GM23338 (cell line): ENCODE measurements at regions not wholly inside any gene's neighbourhood (a gene's known extent, or its start where the extent isn't known, plus 50 kb on each side); places are given as distances from the start of the nearest gene placed in this dataset.

ENCODE experiments used
- ATAC-seq: fragments of 200-7000 bp; cut with Tn5 transposase; 3 replicates; pipeline ENCODE4 v1.9.1; 2020
- DNase-seq: peaks from one replicate; pipeline ENCODE4 v3.0.0-alpha.2; 2015; ENCODE audit warnings: low spot score
- H2AFZ ChIP-seq: fragments of 200-600 bp; sonication (generic); 2 replicates; pipeline ENCODE4 v1.8.0; 2016; ENCODE audit warnings: antibody characterized with exemption, mild to moderate bottlenecking, moderate library complexity
- H3F3A ChIP-seq: fragments of 200-600 bp; sonication (generic); replicated peaks from 2 replicates; pipeline ENCODE4 v1.8.0; 2017; ENCODE audit warnings: antibody characterized with exemption, mixed run types, low read depth
- H3K27ac ChIP-seq: fragments of 200-600 bp; sonication (generic); 2 replicates; pipeline ENCODE4 v1.6.1; 2016; ENCODE audit warnings: low read depth
- H3K27me3 ChIP-seq: fragments of 200-600 bp; sonication (generic); 2 replicates; pipeline ENCODE4 v1.8.0; 2016; ENCODE audit warnings: mild to moderate bottlenecking, mixed run types, moderate library complexity; ENCODE audit not compliant: insufficient read depth
- H3K36me3 ChIP-seq: fragments of 200-600 bp; sonication (generic); 2 replicates; pipeline ENCODE4 v1.8.0; 2016; ENCODE audit warnings: mild to moderate bottlenecking; ENCODE audit not compliant: insufficient read depth
- H3K4me1 ChIP-seq: fragments of 200-600 bp; sonication (generic); 2 replicates; pipeline ENCODE4 v1.8.0; 2016; ENCODE audit warnings: mild to moderate bottlenecking, moderate library complexity; ENCODE audit not compliant: insufficient read depth
- H3K4me2 ChIP-seq: fragments of 200-600 bp; sonication (generic); 2 replicates; pipeline ENCODE4 v1.7.1; 2017; ENCODE audit warnings: mixed run types
- H3K4me3 ChIP-seq: fragments of 200-600 bp; sonication (generic); 2 replicates; pipeline ENCODE4 v1.6.1; 2016; ENCODE audit warnings: mixed run types
- H3K79me2 ChIP-seq: fragments of 200-600 bp; sonication (generic); replicated peaks from 2 replicates; pipeline ENCODE4 v1.8.0; 2017; ENCODE audit warnings: mild to moderate bottlenecking; ENCODE audit not compliant: insufficient read depth
- H3K9me2 ChIP-seq: fragments of 200-600 bp; sonication (generic); 2 replicates; pipeline ENCODE4 v1.8.0; 2017; ENCODE audit not compliant: insufficient read depth
- H4K20me1 ChIP-seq: fragments of 200-600 bp; sonication (generic); replicated peaks from 2 replicates; pipeline ENCODE4 v1.8.0; 2017; ENCODE audit warnings: mild to moderate bottlenecking; ENCODE audit not compliant: insufficient read depth
- H3K27ac Mint-ChIP-seq: 2 replicates; pipeline ENCODE4 v1.8.0; 2020; ENCODE audit warnings: inconsistent platforms, mild to moderate bottlenecking, moderate library complexity, mixed read lengths
- H3K27me3 Mint-ChIP-seq: 3 replicates; pipeline ENCODE4 v1.8.0; 2022; ENCODE audit warnings: low read depth, mild to moderate bottlenecking, moderate library complexity, mixed read lengths, inconsistent platforms; ENCODE audit not compliant: insufficient read depth, poor library complexity
- H3K36me3 Mint-ChIP-seq: 3 replicates; pipeline ENCODE4 v1.8.0; 2021; ENCODE audit warnings: low read depth, mild to moderate bottlenecking, inconsistent platforms, moderate library complexity, mixed read lengths
- H3K4me1 Mint-ChIP-seq: 3 replicates; pipeline ENCODE4 v1.8.0; 2020; ENCODE audit warnings: mild to moderate bottlenecking, inconsistent platforms, mixed read lengths
- H3K4me3 Mint-ChIP-seq: 3 replicates; pipeline ENCODE4 v1.8.0; 2021; ENCODE audit warnings: moderate library complexity, mild to moderate bottlenecking, inconsistent platforms, mixed read lengths
- H3K9me3 Mint-ChIP-seq: 3 replicates; pipeline ENCODE4 v1.8.0; 2020; ENCODE audit warnings: moderate library complexity, mild to moderate bottlenecking, inconsistent platforms, mixed read lengths
- CREB1 ChIP-seq: fragments of 250-450 bp; sonication (Bioruptor Pico); IDR thresholded peaks from 2 replicates; pipeline ENCODE4 v1.5.0; 2020; ENCODE audit warnings: low read depth, mild to moderate bottlenecking, moderate library complexity
- ETS1 ChIP-seq: IDR thresholded peaks from 2 replicates; pipeline ENCODE4 v1.6.1; 2016; ENCODE audit warnings: antibody characterized with exemption
- EZH2 ChIP-seq: fragments of 200-600 bp; sonication (generic); IDR thresholded peaks from one replicate; pipeline ENCODE4 v1.8.0; 2017; ENCODE audit warnings: antibody characterized with exemption, mild to moderate bottlenecking, low read depth; ENCODE audit not compliant: unreplicated experiment
- EZH2phosphoT487 ChIP-seq: fragments of 200-600 bp; sonication (generic); IDR thresholded peaks from one replicate; pipeline ENCODE4 v1.8.1; 2018; ENCODE audit warnings: antibody characterized with exemption; ENCODE audit not compliant: unreplicated experiment
- JUNB ChIP-seq: IDR thresholded peaks from one replicate; pipeline ENCODE4 v1.6.1; 2016; ENCODE audit warnings: antibody characterized with exemption; ENCODE audit not compliant: unreplicated experiment
- NANOG ChIP-seq: IDR thresholded peaks from 2 replicates; pipeline ENCODE4 v1.6.1; 2016; ENCODE audit warnings: antibody characterized with exemption, borderline replicate concordance
- POLR2AphosphoS5 ChIP-seq: IDR thresholded peaks from 2 replicates; pipeline ENCODE4 v1.6.1; 2016; ENCODE audit warnings: antibody characterized with exemption, low read depth
- REST ChIP-seq: IDR thresholded peaks from one replicate; pipeline ENCODE4 v1.6.1; 2018; ENCODE audit warnings: antibody characterized with exemption; ENCODE audit not compliant: unreplicated experiment
- ZNF114 ChIP-seq: fragments of 250-450 bp; sonication (Bioruptor Pico); IDR thresholded peaks from 2 replicates; pipeline ENCODE4 v1.5.0; 2020; ENCODE audit warnings: mild to moderate bottlenecking, moderate library complexity
- ZNF331 ChIP-seq: fragments of 250-450 bp; sonication (Bioruptor Pico); IDR thresholded peaks from 2 replicates; pipeline ENCODE4 v1.5.0; 2020; ENCODE audit warnings: low read depth, mild to moderate bottlenecking, moderate library complexity
- ZNF462 ChIP-seq: fragments of 250-450 bp; sonication (Bioruptor Pico); IDR thresholded peaks from 2 replicates; pipeline ENCODE4 v1.5.0; 2020; ENCODE audit warnings: mild to moderate bottlenecking, moderate library complexity

- Histone ChIP-seq H3K4me2 (no peak overlapping the region), H4K20me1 (no peaks in the 10 kb centered on the region), H3F3A (no peaks in the 10 kb centered on the region), H3K4me1 (no peaks in the 10 kb centered on the region), H3K9me2 (peaks cover 13% of the 10 kb centered on the region; the same call in 1 of the 2 replicates), H3K4me3 (no peak overlapping the region), H3K27ac (no peak overlapping the region), H3K27me3 (no peaks in the 10 kb centered on the region), H2AFZ (no peak overlapping the region), H3K36me3 (no peaks in the 10 kb centered on the region), H3K79me2 (no peaks in the 10 kb centered on the region)
- Mint-ChIP-seq H3K27me3 (peaks cover 5% of the 10 kb centered on the region), H3K27ac (no peak overlapping the region), H3K36me3 (no peaks in the 10 kb centered on the region; the same call in 2 of the 3 replicates), H3K4me1 (no peaks in the 10 kb centered on the region), H3K4me3 (no peak overlapping the region), H3K9me3 (no peaks in the 10 kb centered on the region)
- TF ChIP-seq EZH2phosphoT487 (no peak), CREB1 (CRISPR knock-in tag) (no peak), ZNF114 (CRISPR knock-in tag) (no peak), EZH2 (no peak), ZNF331 (CRISPR knock-in tag) (no peak), NANOG (no peak), REST (no peak), POLR2AphosphoS5 (no peak), JUNB (no peak), ZNF462 (CRISPR knock-in tag) (no peak), ETS1 (no peak)
- ATAC-seq = no peak
- DNase-seq = no peak
Observed at GRCh38 chr19:31733591-31733990, 384.4 kb upstream of the TSHZ3 start.
